ENCODE measurements at regions not wholly inside any gene's neighbourhood (a gene's known extent, or its start where the extent isn't known, plus 50 kb on each side); places are given as distances from the start of the nearest gene placed in this dataset.
"Not testable (repeated sequence)": the region's sequence is repeated elsewhere in the genome, so short reads cannot be mapped to it uniquely, and the experiment has no call there.

- TF ChIP-seq CTCF (conservative IDR thresholded peaks at IDR 0.05), result no peak
Measured at GRCh38 chr12:76939701-76940100, 60.9 kb upstream of the CSRP2 start.

GRCh38 chr12:76936275-76937193 lies 57.7 kb upstream of the CSRP2 start:
- TF ChIP-seq CTCF (conservative IDR thresholded peaks at IDR 0.05), result no peak
- no peak overlapping the region for H3K27ac ChIP-seq

More at GRCh38 chr12:76939701-76940100, 60.9 kb upstream of the CSRP2 start:
- no peak overlapping the region for H3K27ac ChIP-seq

GRCh38 chr12:76933392-76933791 lies 54.6 kb upstream of the CSRP2 start:
- not testable (repeated sequence) for H3K27ac ChIP-seq

GRCh38 chr12:76929499-76929898 lies 50.7 kb upstream of the CSRP2 start:
- H3K27ac ChIP-seq, result no peak overlapping the region
- no peak for TF ChIP-seq CTCF (conservative IDR thresholded peaks at IDR 0.05)

All from VCaP (cell line).